Left lung (tissue), 4 donors: ENCODE measurements at regions not wholly inside any gene's neighbourhood (a gene's known extent, or its start where the extent isn't known, plus 50 kb on each side); places are given as distances from the start of the nearest gene placed in this dataset.

ENCODE experiments used
- ATAC-seq: fragments of 200-7000 bp; cut with Tn5 transposase; one replicate; pipeline ENCODE4 v1.9.1; 2020; ENCODE audit warnings: moderate library complexity
- DNase-seq, 4 donors: peaks; one replicate each; pipeline ENCODE4 v3.0.0-alpha.2; 2013 to 2020
- H3K27ac ChIP-seq, 2 donors: fragments of 200-600 bp; sonication (generic) in 1 of 2; one replicate each; pipeline versions ENCODE4 v1.5.0 to v1.8.0; 2020 to 2021
- H3K27me3 ChIP-seq, 2 donors: fragments of 200-600 bp; sonication (generic) in 1 of 2; one replicate each; pipeline versions ENCODE4 v1.5.0 to v1.8.0; 2020 to 2021
- H3K36me3 ChIP-seq, 2 donors: fragments of 200-600 bp; sonication (generic) in 1 of 2; one replicate each; pipeline versions ENCODE4 v1.5.0 to v1.8.0; 2020 to 2021
- H3K4me1 ChIP-seq, 2 donors: fragments of 200-600 bp; one replicate each; pipeline ENCODE4 v1.8.0; 2021
- H3K4me3 ChIP-seq, 2 donors: fragments of 200-600 bp; sonication (generic) in 1 of 2; one replicate each; pipeline versions ENCODE4 v1.5.0 to v1.8.0; 2020 to 2021; ENCODE audit warnings: mild to moderate bottlenecking in 1 of 2
- H3K9me3 ChIP-seq, 2 donors: fragments of 200-600 bp; sonication (generic) in 1 of 2; one replicate each; pipeline versions ENCODE4 v1.5.0 to v1.8.0; 2020 to 2021
- CTCF ChIP-seq, 2 donors: fragments of 200-600 bp; sonication (generic) in 1 of 2; IDR thresholded peaks; one replicate each; pipeline versions ENCODE4 v1.5.0 to v1.8.0; 2021; ENCODE audit warnings: antibody characterized with exemption in 2 of 2
- intact Hi-C, 2 donors: fragments of 100-400 bp; cut with DNase I; formaldehyde crosslinking; loops; one replicate each; pipeline versions ENCODE4 v1.11.2 to v1.14.2; 2022
- donor health status: DM: no; HTN: yes; CAD: no.
- donor health status: DM: no; HTN: no; CAD: no.

- no peak for TF ChIP-seq CTCF (IDR thresholded peaks at IDR 0.05)
- Histone ChIP-seq H3K36me3 (no peaks in the 10 kb centered on the region), H3K27me3 (no peaks in the 10 kb centered on the region), H3K9me3 (no peaks in the 10 kb centered on the region), H3K27ac (no peak overlapping the region), H3K4me1 (no peaks in the 10 kb centered on the region), H3K4me3 (no peak overlapping the region)
- DNase-seq (no peak), ATAC-seq (no peak)
- intact Hi-C loops: no loop called here
Observed at GRCh38 chr3:176928582-176928931, 268.7 kb downstream of the TBL1XR1 start.

GRCh38 chr3:176927706-176928581, 269.3 kb downstream of the TBL1XR1 start:
- no peaks in the 10 kb centered on the region for H3K27me3 ChIP-seq
- ATAC-seq: peak; percentile 47
- H3K9me3 ChIP-seq: no peaks in the 10 kb centered on the region
- intact Hi-C loops: no loop called here
- no peak for TF ChIP-seq CTCF (IDR thresholded peaks at IDR 0.05)
- H3K4me1 ChIP-seq: no peaks in the 10 kb centered on the region
- DNase-seq: no peak
- H3K4me3 ChIP-seq: no peak overlapping the region
- H3K36me3 ChIP-seq: no peaks in the 10 kb centered on the region
- H3K27ac ChIP-seq: no peak overlapping the region

- H3K9me3 ChIP-seq: no peaks in the 10 kb centered on the region
- no peaks in the 10 kb centered on the region for H3K4me1 ChIP-seq
- intact Hi-C loops: no loop called here
- no peak for ATAC-seq
- H3K27me3 ChIP-seq: no peaks in the 10 kb centered on the region
- no peaks in the 10 kb centered on the region for H3K36me3 ChIP-seq
- no peak overlapping the region for H3K4me3 ChIP-seq
- DNase-seq: no peak
- H3K27ac ChIP-seq: no peak overlapping the region
- no peak for TF ChIP-seq CTCF (IDR thresholded peaks at IDR 0.05)
Observed at GRCh38 chr3:176927280-176927679, 270.0 kb downstream of the TBL1XR1 start.

GRCh38 chr3:176926688-176927087, 270.6 kb downstream of the TBL1XR1 start:
- Histone ChIP-seq H3K9me3 (no peaks in the 10 kb centered on the region), H3K4me3 (no peak overlapping the region), H3K27me3 (no peaks in the 10 kb centered on the region), H3K36me3 (no peaks in the 10 kb centered on the region), H3K27ac (no peak overlapping the region), H3K4me1 (no peaks in the 10 kb centered on the region)
- DNase-seq (no peak), ATAC-seq (no peak)
- intact Hi-C loops: no loop called here
- TF ChIP-seq CTCF (IDR thresholded peaks at IDR 0.05): no peak

- H3K27me3 ChIP-seq: no peaks in the 10 kb centered on the region
- TF ChIP-seq CTCF (IDR thresholded peaks at IDR 0.05): no peak
- no peak for DNase-seq
- H3K9me3 ChIP-seq: no peaks in the 10 kb centered on the region
- intact Hi-C loops: no loop called here
- ATAC-seq: no peak
- no peaks in the 10 kb centered on the region for H3K4me1 ChIP-seq
- no peak overlapping the region for H3K27ac ChIP-seq
- H3K36me3 ChIP-seq: no peaks in the 10 kb centered on the region
- no peak overlapping the region for H3K4me3 ChIP-seq
Observed at GRCh38 chr3:176926034-176926433, 271.2 kb downstream of the TBL1XR1 start.
